ENCODE measurements at regions not wholly inside any gene's neighbourhood (a gene's known extent, or its start where the extent isn't known, plus 50 kb on each side); places are given as distances from the start of the nearest gene placed in this dataset.

DNA sequence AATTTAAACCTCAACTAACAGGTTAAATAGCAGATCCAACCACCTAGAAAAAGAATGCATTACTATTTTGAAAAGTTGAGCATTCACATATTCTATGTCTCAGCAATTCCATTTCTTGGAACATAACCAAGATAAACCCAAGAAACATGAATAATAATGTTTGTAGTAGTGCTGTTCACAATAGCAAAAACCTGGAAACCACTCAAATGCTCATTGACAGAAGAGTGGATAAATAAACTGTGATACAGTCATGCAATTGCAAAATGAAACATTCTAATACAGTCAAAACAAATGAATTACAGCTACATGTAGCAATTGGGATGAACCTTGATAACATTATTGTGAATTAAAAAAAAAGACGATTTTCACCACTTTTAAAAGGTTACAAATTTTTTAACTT is 162.8 kb upstream of the TMEM45B start:
- Histone ChIP-seq H4K20me1 (ENCODE audit: control insufficient read depth, insufficient read depth, low read length, poor library complexity, severe bottlenecking) (no peaks in the 10 kb centered on the region), H3K79me2 (ENCODE audit: control insufficient read depth, insufficient read depth, low read length) (no peaks in the 10 kb centered on the region), H3K4me1 (ENCODE audit: control insufficient read depth in 2 of 2, insufficient read depth in 2 of 2, low read length in 2 of 2) (no peaks in the 10 kb centered on the region), H2AFZ (ENCODE audit: insufficient read depth, low read depth, low read length, poor library complexity, severe bottlenecking) (no peak overlapping the region), H3K4me3 (ENCODE audit: control extremely low read depth in 1 of 5, extremely low read depth in 1 of 5, insufficient read depth in 1 of 5, low read depth in 2 of 5, low read length in 4 of 5) (no peak overlapping the region), H3K9ac (ENCODE audit: low read length) (no peak overlapping the region), H3K27me3 (replicated peaks in 1 of 4; ENCODE audit: control extremely low read depth in 1 of 4, control insufficient read depth in 3 of 4, insufficient read depth in 4 of 4, low read length in 3 of 4) (no peaks in the 10 kb centered on the region), H3K9me3 (ENCODE audit: control extremely low read depth in 1 of 3, control insufficient read depth in 2 of 3, insufficient read depth in 1 of 3, low read length in 2 of 3) (peaks cover 2 to 16% (median 13%) of the 10 kb centered on the region in 3 donors), H3K4me2 (replicated peaks; ENCODE audit: low read depth, low read length, poor library complexity, severe bottlenecking) (no peak overlapping the region), H3K27ac (ENCODE audit: low read length in 2 of 2) (no peak overlapping the region), H3K36me3 (replicated peaks in 1 of 2; ENCODE audit: control extremely low read depth in 1 of 2, control insufficient read depth in 1 of 2, extremely low read depth in 1 of 2, insufficient read depth in 2 of 2, low read length in 1 of 2) (no peaks in the 10 kb centered on the region)
- POLR2A ChIA-PET, result no interaction called here
- CTCF ChIA-PET, result no interaction called here
- Mint-ChIP-seq H3K27me3 (peaks cover 3% of the 10 kb centered on the region), H3K27ac (no peak overlapping the region), H3K4me1 (no peaks in the 10 kb centered on the region), H3K4me3 (no peak overlapping the region), H3K9me3 (ENCODE audit: insufficient read depth) (peaks cover 26% of the 10 kb centered on the region)
- TF ChIP-seq, protein P1, sequence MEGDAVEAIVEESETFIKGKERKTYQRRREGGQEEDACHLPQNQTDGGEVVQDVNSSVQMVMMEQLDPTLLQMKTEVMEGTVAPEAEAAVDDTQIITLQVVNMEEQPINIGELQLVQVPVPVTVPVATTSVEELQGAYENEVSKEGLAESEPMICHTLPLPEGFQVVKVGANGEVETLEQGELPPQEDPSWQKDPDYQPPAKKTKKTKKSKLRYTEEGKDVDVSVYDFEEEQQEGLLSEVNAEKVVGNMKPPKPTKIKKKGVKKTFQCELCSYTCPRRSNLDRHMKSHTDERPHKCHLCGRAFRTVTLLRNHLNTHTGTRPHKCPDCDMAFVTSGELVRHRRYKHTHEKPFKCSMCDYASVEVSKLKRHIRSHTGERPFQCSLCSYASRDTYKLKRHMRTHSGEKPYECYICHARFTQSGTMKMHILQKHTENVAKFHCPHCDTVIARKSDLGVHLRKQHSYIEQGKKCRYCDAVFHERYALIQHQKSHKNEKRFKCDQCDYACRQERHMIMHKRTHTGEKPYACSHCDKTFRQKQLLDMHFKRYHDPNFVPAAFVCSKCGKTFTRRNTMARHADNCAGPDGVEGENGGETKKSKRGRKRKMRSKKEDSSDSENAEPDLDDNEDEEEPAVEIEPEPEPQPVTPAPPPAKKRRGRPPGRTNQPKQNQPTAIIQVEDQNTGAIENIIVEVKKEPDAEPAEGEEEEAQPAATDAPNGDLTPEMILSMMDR (IDR thresholded peaks at IDR 0.05), result no peak
- no peak for TF ChIP-seq EZH2 (IDR thresholded peaks at IDR 0.05; ENCODE audit: borderline replicate concordance, insufficient read depth, low read depth, low read length, poor library complexity, severe bottlenecking)
- ATAC-seq (ENCODE audit: low read depth) (no peak), DNase-seq (no peak)
- WGBS (ENCODE audit: insufficient coverage), result no CpG with 5 or more reads among the region's 1 CpG
- intact Hi-C loops (cut with micrococcal nuclease), result no loop called here

DNA sequence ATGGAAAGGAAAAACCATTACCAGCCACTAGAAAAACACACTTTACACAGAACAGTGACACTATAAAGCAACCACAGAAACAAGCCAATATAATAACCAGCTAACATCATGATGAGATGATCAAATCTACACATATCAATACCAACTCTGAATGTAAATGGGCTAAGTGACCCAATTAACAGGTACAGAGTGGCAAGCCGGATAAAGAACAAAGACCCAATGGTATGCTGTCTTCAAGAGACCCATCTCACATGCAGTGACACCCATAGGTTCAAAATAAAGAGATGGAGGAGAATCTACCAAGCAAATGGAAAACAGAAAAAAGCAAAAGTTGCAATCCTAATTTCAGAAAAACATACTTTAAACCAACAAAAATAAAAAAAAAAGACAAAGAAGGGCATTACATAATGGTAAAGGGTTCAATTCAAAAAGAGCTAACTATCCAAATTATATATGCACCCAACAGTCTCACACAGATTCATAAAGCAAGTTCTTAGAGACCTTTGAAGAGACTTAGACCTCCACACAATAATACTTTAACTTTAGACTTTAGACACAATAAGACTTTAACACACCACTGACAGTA is 160.3 kb upstream of the TMEM45B start:
- no peak overlapping the region for H3K4me3 ChIP-seq (ENCODE audit: control extremely low read depth in 1 of 5, extremely low read depth in 1 of 5, insufficient read depth in 1 of 5, low read depth in 2 of 5, low read length in 4 of 5)
- DNase-seq (no peak), ATAC-seq (ENCODE audit: low read depth) (no peak)
- intact Hi-C loops (cut with micrococcal nuclease), result no loop called here
- H2AFZ ChIP-seq (ENCODE audit: insufficient read depth, low read depth, low read length, poor library complexity, severe bottlenecking), result no peak overlapping the region
- no peak overlapping the region for H3K27ac ChIP-seq (ENCODE audit: low read length in 2 of 2)
- Mint-ChIP-seq H3K27ac (no peak overlapping the region), H3K4me1 (no peaks in the 10 kb centered on the region), H3K9me3 (ENCODE audit: insufficient read depth) (peaks cover 26% of the 10 kb centered on the region), H3K4me3 (no peak overlapping the region), H3K27me3 (peaks cover 3% of the 10 kb centered on the region)
- WGBS (ENCODE audit: insufficient coverage), result no CpG with 5 or more reads among the region's 1 CpG
- no peak overlapping the region for H3K4me2 ChIP-seq (replicated peaks; ENCODE audit: low read depth, low read length, poor library complexity, severe bottlenecking)
- no peaks in the 10 kb centered on the region for H3K36me3 ChIP-seq (replicated peaks in 1 of 2; ENCODE audit: control extremely low read depth in 1 of 2, control insufficient read depth in 1 of 2, extremely low read depth in 1 of 2, insufficient read depth in 2 of 2, low read length in 1 of 2)
- H4K20me1 ChIP-seq (ENCODE audit: control insufficient read depth, insufficient read depth, low read length, poor library complexity, severe bottlenecking), result no peaks in the 10 kb centered on the region
- peaks cover 2 to 22% (median 16%) of the 10 kb centered on the region in 3 donors for H3K9me3 ChIP-seq (ENCODE audit: control extremely low read depth in 1 of 3, control insufficient read depth in 2 of 3, insufficient read depth in 1 of 3, low read length in 2 of 3)
- no peak overlapping the region for H3K9ac ChIP-seq (ENCODE audit: low read length)
- H3K27me3 ChIP-seq (replicated peaks in 1 of 4; ENCODE audit: control extremely low read depth in 1 of 4, control insufficient read depth in 3 of 4, insufficient read depth in 4 of 4, low read length in 3 of 4), result no peaks in the 10 kb centered on the region
- TF ChIP-seq, protein P1 (IDR thresholded peaks at IDR 0.05), result no peak
- ChIA-PET CTCF (no interaction called here), POLR2A (no interaction called here)
- H3K79me2 ChIP-seq (ENCODE audit: control insufficient read depth, insufficient read depth, low read length), result no peaks in the 10 kb centered on the region
- H3K4me1 ChIP-seq (ENCODE audit: control insufficient read depth in 2 of 2, insufficient read depth in 2 of 2, low read length in 2 of 2), result no peaks in the 10 kb centered on the region

All from B cell (primary cell).